Neural progenitor cell (in vitro differentiated cells): ENCODE measurements at regions not wholly inside any gene's neighbourhood (a gene's known extent, or its start where the extent isn't known, plus 50 kb on each side); places are given as distances from the start of the nearest gene placed in this dataset.
A peak's percentile ranks its signal among the peaks of the same experiment; 100 is the strongest.
"Not testable (repeated sequence)": the region's sequence is repeated elsewhere in the genome, so short reads cannot be mapped to it uniquely, and the experiment has no call there.

Experiments
- DNase-seq: peaks from one replicate; pipeline ENCODE4 v3.0.0-alpha.2; 2016; ENCODE audit warnings: low spot score
- H2AFZ ChIP-seq: fragments of 200-600 bp; sonication (generic); replicated peaks from 2 replicates; pipeline ENCODE4 v1.6.1; 2016; ENCODE audit warnings: antibody characterized with exemption
- H3F3A ChIP-seq: fragments of 200-600 bp; sonication (generic); 2 replicates; pipeline ENCODE4 v1.6.1; 2016; ENCODE audit warnings: antibody characterized with exemption, low read depth
- H3K27ac ChIP-seq: fragments of 200-600 bp; sonication (generic); 2 replicates; pipeline ENCODE4 v1.5.1; 2016; ENCODE audit warnings: mild to moderate bottlenecking
- H3K27me3 ChIP-seq: fragments of 200-600 bp; sonication (generic); 2 replicates; pipeline ENCODE4 v1.6.1; 2016; ENCODE audit warnings: mild to moderate bottlenecking, moderate library complexity
- H3K36me3 ChIP-seq: fragments of 200-600 bp; sonication (generic); 2 replicates; pipeline ENCODE4 v1.5.1; 2016
- H3K4me1 ChIP-seq: fragments of 200-600 bp; sonication (generic); 2 replicates; pipeline ENCODE4 v1.6.1; 2016; ENCODE audit warnings: mixed run types
- H3K4me2 ChIP-seq: fragments of 200-600 bp; sonication (generic); 2 replicates; pipeline ENCODE4 v1.6.1; 2016
- H3K4me3 ChIP-seq: fragments of 200-600 bp; sonication (generic); 2 replicates; pipeline ENCODE4 v1.5.1; 2016
- H3K79me2 ChIP-seq: fragments of 200-600 bp; sonication (generic); 2 replicates; pipeline ENCODE4 v1.6.1; 2016; ENCODE audit warnings: low read depth
- H3K9ac ChIP-seq: fragments of 200-600 bp; sonication (generic); 2 replicates; pipeline ENCODE4 v1.6.1; 2016
- H3K9me3 ChIP-seq: fragments of 200-600 bp; sonication (generic); 2 replicates; pipeline ENCODE4 v1.5.1; 2016; ENCODE audit warnings: low read depth
- H4K20me1 ChIP-seq: fragments of 200-600 bp; sonication (generic); 2 replicates; pipeline ENCODE4 v1.6.1; 2016; ENCODE audit warnings: low read depth
- H3K27ac Mint-ChIP-seq: 3 replicates; pipeline ENCODE4 v1.8.0; 2021; ENCODE audit warnings: mixed read lengths
- H3K27me3 Mint-ChIP-seq: 2 replicates; pipeline ENCODE4 v1.8.0; 2022; ENCODE audit warnings: low read depth, mild to moderate bottlenecking, inconsistent platforms, moderate library complexity, mixed read lengths; ENCODE audit not compliant: insufficient read depth
- H3K36me3 Mint-ChIP-seq: 3 replicates; pipeline ENCODE4 v1.8.0; 2021; ENCODE audit warnings: mixed read lengths
- H3K4me1 Mint-ChIP-seq: 3 replicates; pipeline ENCODE4 v1.8.0; 2021; ENCODE audit warnings: mixed read lengths
- H3K4me3 Mint-ChIP-seq: 3 replicates; pipeline ENCODE4 v1.8.0; 2021; ENCODE audit warnings: mild to moderate bottlenecking, moderate library complexity, mixed read lengths
- H3K9me3 Mint-ChIP-seq: 3 replicates; pipeline ENCODE4 v1.8.0; 2020; ENCODE audit warnings: mixed read lengths
- CTCF ChIP-seq: fragments of 200-600 bp; sonication (generic); IDR thresholded peaks from 2 replicates; pipeline ENCODE4 v1.5.1; 2017; ENCODE audit warnings: antibody characterized with exemption, mild to moderate bottlenecking
- EZH2 ChIP-seq: fragments of 200-600 bp; sonication (generic); IDR thresholded peaks from 2 replicates; pipeline ENCODE4 v1.6.1; 2017; ENCODE audit warnings: antibody characterized with exemption, mild to moderate bottlenecking, moderate library complexity
- EZH2phosphoT487 ChIP-seq: fragments of 200-600 bp; sonication (generic); IDR thresholded peaks from 2 replicates; pipeline ENCODE4 v1.6.1; 2017; ENCODE audit warnings: antibody characterized with exemption

- H2AFZ ChIP-seq, result no peak overlapping the region
- no peaks in the 10 kb centered on the region for H3F3A ChIP-seq
- Mint-ChIP-seq H3K4me1 (no peaks in the 10 kb centered on the region), H3K4me3 (no peak overlapping the region), H3K36me3 (no peaks in the 10 kb centered on the region), H3K27me3 (no peaks in the 10 kb centered on the region), H3K9me3 (peaks cover 5% of the 10 kb centered on the region), H3K27ac (no peak overlapping the region)
- H3K4me2 ChIP-seq, result no peak overlapping the region
- no peak overlapping the region for H3K9ac ChIP-seq
- no peak overlapping the region for H3K27ac ChIP-seq
- H3K27me3 ChIP-seq, result no peaks in the 10 kb centered on the region
- no peaks in the 10 kb centered on the region for H3K79me2 ChIP-seq
- H3K4me3 ChIP-seq, result no peak overlapping the region
- H3K36me3 ChIP-seq, result no peaks in the 10 kb centered on the region
- TF ChIP-seq EZH2, result no peak
- no peak for TF ChIP-seq CTCF
- TF ChIP-seq EZH2phosphoT487, result no peak
- DNase-seq, result no peak
- peaks cover 7% of the 10 kb centered on the region for H3K9me3 ChIP-seq
- H3K4me1 ChIP-seq, result no peaks in the 10 kb centered on the region
- H4K20me1 ChIP-seq, result no peaks in the 10 kb centered on the region
These were observed 425.1 kb downstream of the ACTL7B start for GRCh38 chr9:108430655-108431054.

GRCh38 chr9:108427751-108428150 lies 428.0 kb downstream of the ACTL7B start:
- Histone ChIP-seq H2AFZ (no peak overlapping the region), H3K27me3 (no peaks in the 10 kb centered on the region), H3K9me3 (peaks cover 7% of the 10 kb centered on the region), H3K79me2 (no peaks in the 10 kb centered on the region), H3K9ac (no peak overlapping the region), H3K4me1 (no peaks in the 10 kb centered on the region), H3F3A (no peaks in the 10 kb centered on the region), H3K27ac (no peak overlapping the region), H4K20me1 (no peaks in the 10 kb centered on the region), H3K4me3 (no peak overlapping the region), H3K4me2 (no peak overlapping the region), H3K36me3 (no peaks in the 10 kb centered on the region)
- TF ChIP-seq EZH2, result no peak
- no peak for TF ChIP-seq CTCF
- TF ChIP-seq EZH2phosphoT487, result no peak
- peaks cover 5% of the 10 kb centered on the region for H3K9me3 Mint-ChIP-seq
- no peak overlapping the region for H3K4me3 Mint-ChIP-seq
- H3K27ac Mint-ChIP-seq, result no peak overlapping the region
- no peaks in the 10 kb centered on the region for H3K4me1 Mint-ChIP-seq
- peaks cover 2% of the 10 kb centered on the region for H3K27me3 Mint-ChIP-seq
- no peak for DNase-seq
- H3K36me3 Mint-ChIP-seq, result no peaks in the 10 kb centered on the region

- H3K9me3 ChIP-seq, H3K27ac Mint-ChIP-seq, H3K4me2 ChIP-seq, H3K9me3 Mint-ChIP-seq, DNase-seq, H3K4me3 ChIP-seq, H4K20me1 ChIP-seq, H3K79me2 ChIP-seq, H3K27me3 ChIP-seq, H3K27me3 Mint-ChIP-seq, H3K36me3 ChIP-seq, H3K4me3 Mint-ChIP-seq, H3K36me3 Mint-ChIP-seq, H3K4me1 Mint-ChIP-seq, H2AFZ ChIP-seq, H3F3A ChIP-seq, H3K27ac ChIP-seq, H3K4me1 ChIP-seq, H3K9ac ChIP-seq: not testable (repeated sequence)
These were observed 429.3 kb downstream of the ACTL7B start for GRCh38 chr9:108426421-108426940.

- Histone ChIP-seq H3K36me3 (no peaks in the 10 kb centered on the region), H3K27me3 (no peaks in the 10 kb centered on the region), H3K79me2 (no peaks in the 10 kb centered on the region), H4K20me1 (no peaks in the 10 kb centered on the region), H3K4me1 (no peaks in the 10 kb centered on the region), H2AFZ (peak overlapping the region; percentile 47), H3K27ac (no peak overlapping the region), H3F3A (no peaks in the 10 kb centered on the region), H3K9me3 (no peaks in the 10 kb centered on the region), H3K4me3 (no peak overlapping the region), H3K4me2 (no peak overlapping the region), H3K9ac (no peak overlapping the region)
- no peak for DNase-seq
- H3K27me3 Mint-ChIP-seq, result peaks cover 2% of the 10 kb centered on the region
- no peak overlapping the region for H3K27ac Mint-ChIP-seq
- no peaks in the 10 kb centered on the region for H3K4me1 Mint-ChIP-seq
- H3K9me3 Mint-ChIP-seq, result peaks cover 5% of the 10 kb centered on the region
- no peaks in the 10 kb centered on the region for H3K36me3 Mint-ChIP-seq
- TF ChIP-seq CTCF, result no peak
- TF ChIP-seq EZH2phosphoT487, result no peak
- no peak for TF ChIP-seq EZH2
- no peak overlapping the region for H3K4me3 Mint-ChIP-seq
These were observed 432.4 kb downstream of the ACTL7B start for GRCh38 chr9:108423433-108423832.
